ENCODE measurements at regions not wholly inside any gene's neighbourhood (a gene's known extent, or its start where the extent isn't known, plus 50 kb on each side); places are given as distances from the start of the nearest gene placed in this dataset.

DNA sequence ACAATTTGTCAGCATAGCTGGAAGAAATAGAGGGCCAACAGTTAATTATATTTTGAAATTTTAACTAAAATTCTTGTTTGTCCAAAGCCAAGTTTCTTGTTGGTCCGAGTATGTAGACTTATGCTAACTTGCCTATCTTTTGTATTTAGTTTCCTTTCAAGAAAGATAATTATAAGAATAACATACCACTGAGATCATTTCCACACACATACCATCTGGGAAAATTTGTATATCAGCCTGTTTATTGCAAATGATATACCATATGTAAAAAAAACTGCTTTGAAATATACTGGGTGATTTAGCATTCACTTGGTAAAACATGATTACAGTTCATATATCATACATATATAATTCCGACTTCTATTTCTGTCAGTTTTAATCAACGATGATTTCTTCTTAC is 84.7 kb upstream of the ANKRD50 start:
- TF ChIP-seq, protein P1, sequence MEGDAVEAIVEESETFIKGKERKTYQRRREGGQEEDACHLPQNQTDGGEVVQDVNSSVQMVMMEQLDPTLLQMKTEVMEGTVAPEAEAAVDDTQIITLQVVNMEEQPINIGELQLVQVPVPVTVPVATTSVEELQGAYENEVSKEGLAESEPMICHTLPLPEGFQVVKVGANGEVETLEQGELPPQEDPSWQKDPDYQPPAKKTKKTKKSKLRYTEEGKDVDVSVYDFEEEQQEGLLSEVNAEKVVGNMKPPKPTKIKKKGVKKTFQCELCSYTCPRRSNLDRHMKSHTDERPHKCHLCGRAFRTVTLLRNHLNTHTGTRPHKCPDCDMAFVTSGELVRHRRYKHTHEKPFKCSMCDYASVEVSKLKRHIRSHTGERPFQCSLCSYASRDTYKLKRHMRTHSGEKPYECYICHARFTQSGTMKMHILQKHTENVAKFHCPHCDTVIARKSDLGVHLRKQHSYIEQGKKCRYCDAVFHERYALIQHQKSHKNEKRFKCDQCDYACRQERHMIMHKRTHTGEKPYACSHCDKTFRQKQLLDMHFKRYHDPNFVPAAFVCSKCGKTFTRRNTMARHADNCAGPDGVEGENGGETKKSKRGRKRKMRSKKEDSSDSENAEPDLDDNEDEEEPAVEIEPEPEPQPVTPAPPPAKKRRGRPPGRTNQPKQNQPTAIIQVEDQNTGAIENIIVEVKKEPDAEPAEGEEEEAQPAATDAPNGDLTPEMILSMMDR (IDR thresholded peaks at IDR 0.05; ENCODE audit: extremely low read depth in 1 of 2, insufficient read depth in 1 of 2, low read depth in 1 of 2, low read length in 2 of 2): no peak
- no peak for TF ChIP-seq POLR2A (IDR thresholded peaks at IDR 0.05; ENCODE audit: low read depth, low read length)
- no peak for TF ChIP-seq POLR2AphosphoS5 (IDR thresholded peaks at IDR 0.05; ENCODE audit: insufficient read depth, low read depth, low read length)
- TF ChIP-seq, protein P2, sequence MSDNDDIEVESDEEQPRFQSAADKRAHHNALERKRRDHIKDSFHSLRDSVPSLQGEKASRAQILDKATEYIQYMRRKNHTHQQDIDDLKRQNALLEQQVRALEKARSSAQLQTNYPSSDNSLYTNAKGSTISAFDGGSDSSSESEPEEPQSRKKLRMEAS (IDR thresholded peaks at IDR 0.05; ENCODE audit: insufficient read depth, insufficient read length): no peak
- no peak for TF ChIP-seq EZH2 (IDR thresholded peaks at IDR 0.05; ENCODE audit: borderline replicate concordance, low read depth, low read length, severe bottlenecking)
